HL-60 (cell line): ENCODE measurements at regions not wholly inside any gene's neighbourhood (a gene's known extent, or its start where the extent isn't known, plus 50 kb on each side); places are given as distances from the start of the nearest gene placed in this dataset.

Experiments
- TF ChIP-seq, protein P1 (sequence below): IDR thresholded peaks from one replicate; pipeline ENCODE4 v1.5.1; 2011; ENCODE audit warnings: low read length, control low read depth, inconsistent platforms; ENCODE audit not compliant: insufficient read depth
- TF ChIP-seq, protein P2 (sequence below): IDR thresholded peaks from 2 replicates; pipeline ENCODE4 v1.6.1; 2012; ENCODE audit warnings: low read depth; ENCODE audit not compliant: insufficient replicate concordance

DNA sequence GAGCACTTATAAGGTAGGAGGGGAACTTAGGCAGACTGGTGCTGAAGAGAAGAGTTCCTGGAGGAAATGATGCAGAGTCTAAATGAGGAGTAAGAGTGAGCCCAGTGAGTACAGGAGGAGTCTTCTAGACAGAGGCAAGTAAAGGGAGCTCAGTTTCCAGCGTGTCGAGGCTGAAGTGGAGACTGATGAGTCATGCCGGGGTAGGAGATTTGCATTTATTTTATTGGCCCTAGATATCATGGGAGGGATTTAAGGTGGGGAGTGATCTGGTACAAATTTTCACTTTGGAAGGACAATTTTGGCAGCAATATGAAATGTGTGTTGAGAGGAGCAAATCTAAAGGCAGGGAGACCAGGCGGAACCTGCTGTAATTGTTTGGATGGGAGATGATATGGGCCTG is 157.5 kb downstream of the TTC8 start:
- TF ChIP-seq, protein P1, sequence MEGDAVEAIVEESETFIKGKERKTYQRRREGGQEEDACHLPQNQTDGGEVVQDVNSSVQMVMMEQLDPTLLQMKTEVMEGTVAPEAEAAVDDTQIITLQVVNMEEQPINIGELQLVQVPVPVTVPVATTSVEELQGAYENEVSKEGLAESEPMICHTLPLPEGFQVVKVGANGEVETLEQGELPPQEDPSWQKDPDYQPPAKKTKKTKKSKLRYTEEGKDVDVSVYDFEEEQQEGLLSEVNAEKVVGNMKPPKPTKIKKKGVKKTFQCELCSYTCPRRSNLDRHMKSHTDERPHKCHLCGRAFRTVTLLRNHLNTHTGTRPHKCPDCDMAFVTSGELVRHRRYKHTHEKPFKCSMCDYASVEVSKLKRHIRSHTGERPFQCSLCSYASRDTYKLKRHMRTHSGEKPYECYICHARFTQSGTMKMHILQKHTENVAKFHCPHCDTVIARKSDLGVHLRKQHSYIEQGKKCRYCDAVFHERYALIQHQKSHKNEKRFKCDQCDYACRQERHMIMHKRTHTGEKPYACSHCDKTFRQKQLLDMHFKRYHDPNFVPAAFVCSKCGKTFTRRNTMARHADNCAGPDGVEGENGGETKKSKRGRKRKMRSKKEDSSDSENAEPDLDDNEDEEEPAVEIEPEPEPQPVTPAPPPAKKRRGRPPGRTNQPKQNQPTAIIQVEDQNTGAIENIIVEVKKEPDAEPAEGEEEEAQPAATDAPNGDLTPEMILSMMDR = no peak
- TF ChIP-seq, protein P2, sequence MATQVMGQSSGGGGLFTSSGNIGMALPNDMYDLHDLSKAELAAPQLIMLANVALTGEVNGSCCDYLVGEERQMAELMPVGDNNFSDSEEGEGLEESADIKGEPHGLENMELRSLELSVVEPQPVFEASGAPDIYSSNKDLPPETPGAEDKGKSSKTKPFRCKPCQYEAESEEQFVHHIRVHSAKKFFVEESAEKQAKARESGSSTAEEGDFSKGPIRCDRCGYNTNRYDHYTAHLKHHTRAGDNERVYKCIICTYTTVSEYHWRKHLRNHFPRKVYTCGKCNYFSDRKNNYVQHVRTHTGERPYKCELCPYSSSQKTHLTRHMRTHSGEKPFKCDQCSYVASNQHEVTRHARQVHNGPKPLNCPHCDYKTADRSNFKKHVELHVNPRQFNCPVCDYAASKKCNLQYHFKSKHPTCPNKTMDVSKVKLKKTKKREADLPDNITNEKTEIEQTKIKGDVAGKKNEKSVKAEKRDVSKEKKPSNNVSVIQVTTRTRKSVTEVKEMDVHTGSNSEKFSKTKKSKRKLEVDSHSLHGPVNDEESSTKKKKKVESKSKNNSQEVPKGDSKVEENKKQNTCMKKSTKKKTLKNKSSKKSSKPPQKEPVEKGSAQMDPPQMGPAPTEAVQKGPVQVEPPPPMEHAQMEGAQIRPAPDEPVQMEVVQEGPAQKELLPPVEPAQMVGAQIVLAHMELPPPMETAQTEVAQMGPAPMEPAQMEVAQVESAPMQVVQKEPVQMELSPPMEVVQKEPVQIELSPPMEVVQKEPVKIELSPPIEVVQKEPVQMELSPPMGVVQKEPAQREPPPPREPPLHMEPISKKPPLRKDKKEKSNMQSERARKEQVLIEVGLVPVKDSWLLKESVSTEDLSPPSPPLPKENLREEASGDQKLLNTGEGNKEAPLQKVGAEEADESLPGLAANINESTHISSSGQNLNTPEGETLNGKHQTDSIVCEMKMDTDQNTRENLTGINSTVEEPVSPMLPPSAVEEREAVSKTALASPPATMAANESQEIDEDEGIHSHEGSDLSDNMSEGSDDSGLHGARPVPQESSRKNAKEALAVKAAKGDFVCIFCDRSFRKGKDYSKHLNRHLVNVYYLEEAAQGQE = no peak
